Right lobe of liver (tissue), 4 donors: ENCODE measurements at regions not wholly inside any gene's neighbourhood (a gene's known extent, or its start where the extent isn't known, plus 50 kb on each side); places are given as distances from the start of the nearest gene placed in this dataset.

Experiments
- CTCF ChIP-seq, 4 donors: fragments of 200-600 bp in 3 of 4; fragments of 450-650 bp in 1 of 4; IDR thresholded peaks; one replicate each; pipeline versions ENCODE4 v1.5.1 to v1.8.0; 2016 to 2022; ENCODE audit warnings: antibody characterized with exemption in 4 of 4, mild to moderate bottlenecking in 2 of 4
- POLR2A ChIP-seq: fragments of 450-650 bp; IDR thresholded peaks from one replicate; pipeline ENCODE4 v1.6.1; 2017; ENCODE audit warnings: antibody characterized with exemption, mild to moderate bottlenecking
- donor health status: DM: no; HTN: no; CAD: no.
- donor health status: DM: no; HTN: no; CAD: no.
- donor health status: DM: no; HTN: yes; CAD: no.

GRCh38 chr5:141737535-141737934 is 55.5 kb upstream of the ARAP3 start:
- TF ChIP-seq CTCF (IDR thresholded peaks at IDR 0.05) (no peak), POLR2A (no peak)
